ENCODE measurements at regions not wholly inside any gene's neighbourhood (a gene's known extent, or its start where the extent isn't known, plus 50 kb on each side); places are given as distances from the start of the nearest gene placed in this dataset.

DNA sequence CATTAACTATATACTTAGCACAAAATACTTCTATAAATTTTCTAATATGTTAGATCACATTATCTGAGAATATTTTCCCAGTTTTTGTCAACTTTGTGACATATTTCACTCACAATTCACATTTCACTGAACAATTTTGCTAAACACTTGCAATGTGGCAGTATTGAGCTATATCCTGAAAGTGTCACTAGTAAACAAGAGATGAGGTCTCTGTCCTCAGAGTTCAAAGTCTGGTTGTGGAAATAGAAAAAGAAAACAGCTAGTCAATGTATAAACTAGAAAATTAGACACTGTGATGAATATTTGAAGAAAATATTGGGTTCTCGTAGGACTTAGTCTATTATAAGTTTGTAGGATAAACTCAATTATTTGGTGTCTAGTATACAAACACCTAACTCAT lies 87.4 kb upstream of the CHORDC1 start:
- ATAC-seq (ENCODE audit: low read depth) (no peak), DNase-seq (no peak)
- no peaks in the 10 kb centered on the region for H3K27me3 Mint-ChIP-seq
- H2AFZ ChIP-seq (ENCODE audit: insufficient read depth, low read depth, low read length, poor library complexity, severe bottlenecking): no peak overlapping the region
- H3K9ac ChIP-seq (ENCODE audit: low read length): no peak overlapping the region
- H3K27me3 ChIP-seq (replicated peaks in 1 of 4; ENCODE audit: control extremely low read depth in 1 of 4, control insufficient read depth in 3 of 4, insufficient read depth in 4 of 4, low read length in 3 of 4): no peaks in the 10 kb centered on the region
- no peaks in the 10 kb centered on the region for H3K4me1 Mint-ChIP-seq
- H4K20me1 ChIP-seq (ENCODE audit: control insufficient read depth, insufficient read depth, low read length, poor library complexity, severe bottlenecking): no peaks in the 10 kb centered on the region
- H3K4me1 ChIP-seq (ENCODE audit: control insufficient read depth in 2 of 2, insufficient read depth in 2 of 2, low read length in 2 of 2): no peaks in the 10 kb centered on the region
- H3K4me3 ChIP-seq (ENCODE audit: control extremely low read depth in 1 of 5, extremely low read depth in 1 of 5, insufficient read depth in 1 of 5, low read depth in 2 of 5, low read length in 4 of 5): no peak overlapping the region
- ChIA-PET CTCF (interaction anchor here (1.4 kb wide), 1 partner anchor 105 kb away, joined by 4 read pairs; no protein-coding TSS in a partner anchor), POLR2A (no interaction called here)
- WGBS (ENCODE audit: insufficient coverage): no CpG with 5 or more reads among the region's 1 CpG
- H3K27ac ChIP-seq (ENCODE audit: low read length in 2 of 2): no peak overlapping the region
- H3K4me2 ChIP-seq (replicated peaks; ENCODE audit: low read depth, low read length, poor library complexity, severe bottlenecking): no peak overlapping the region
- no peak overlapping the region for H3K4me3 Mint-ChIP-seq
- intact Hi-C loops (cut with micrococcal nuclease): no loop called here
- H3K27ac Mint-ChIP-seq: no peak overlapping the region
- no peaks in the 10 kb centered on the region for H3K36me3 ChIP-seq (replicated peaks in 1 of 2; ENCODE audit: control extremely low read depth in 1 of 2, control insufficient read depth in 1 of 2, extremely low read depth in 1 of 2, insufficient read depth in 2 of 2, low read length in 1 of 2)
- no peaks in the 10 kb centered on the region for H3K79me2 ChIP-seq (ENCODE audit: control insufficient read depth, insufficient read depth, low read length)
- no peak for TF ChIP-seq CTCF (IDR thresholded peaks at IDR 0.05)
- no peak for TF ChIP-seq EZH2 (IDR thresholded peaks at IDR 0.05; ENCODE audit: borderline replicate concordance, insufficient read depth, low read depth, low read length, poor library complexity, severe bottlenecking)
- H3K9me3 Mint-ChIP-seq (ENCODE audit: insufficient read depth): no peaks in the 10 kb centered on the region
- H3K9me3 ChIP-seq (ENCODE audit: control extremely low read depth in 1 of 3, control insufficient read depth in 2 of 3, insufficient read depth in 1 of 3, low read length in 2 of 3): no peaks in the 10 kb centered on the region

DNA sequence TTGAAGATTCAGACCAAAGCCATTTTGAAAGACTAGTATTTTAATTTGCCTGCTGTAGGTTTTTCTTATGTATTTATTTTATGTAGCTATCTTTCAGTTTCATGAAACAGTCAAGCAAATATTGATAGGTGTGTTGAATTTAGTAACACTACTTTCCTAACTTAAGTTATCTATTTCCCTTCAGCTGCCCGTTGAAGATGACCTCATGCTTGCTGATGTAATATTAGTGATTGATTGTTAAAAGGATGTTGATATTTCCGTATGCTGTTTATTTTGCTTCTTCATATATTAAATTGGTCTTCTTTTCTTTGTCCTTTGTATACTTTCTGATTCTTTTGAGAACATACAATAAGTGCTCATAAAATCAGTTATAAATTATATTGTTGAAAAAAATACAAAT lies 86.8 kb upstream of the CHORDC1 start:
- ATAC-seq (ENCODE audit: low read depth): no peak
- no peak overlapping the region for H3K27ac Mint-ChIP-seq
- Histone ChIP-seq H3K9ac (ENCODE audit: low read length) (no peak overlapping the region), H3K9me3 (ENCODE audit: control extremely low read depth in 1 of 3, control insufficient read depth in 2 of 3, insufficient read depth in 1 of 3, low read length in 2 of 3) (no peaks in the 10 kb centered on the region), H3K27me3 (replicated peaks in 1 of 4; ENCODE audit: control extremely low read depth in 1 of 4, control insufficient read depth in 3 of 4, insufficient read depth in 4 of 4, low read length in 3 of 4) (no peaks in the 10 kb centered on the region), H2AFZ (ENCODE audit: insufficient read depth, low read depth, low read length, poor library complexity, severe bottlenecking) (no peak overlapping the region), H4K20me1 (ENCODE audit: control insufficient read depth, insufficient read depth, low read length, poor library complexity, severe bottlenecking) (no peaks in the 10 kb centered on the region), H3K79me2 (ENCODE audit: control insufficient read depth, insufficient read depth, low read length) (no peaks in the 10 kb centered on the region), H3K27ac (ENCODE audit: low read length in 2 of 2) (no peak overlapping the region), H3K4me3 (ENCODE audit: control extremely low read depth in 1 of 5, extremely low read depth in 1 of 5, insufficient read depth in 1 of 5, low read depth in 2 of 5, low read length in 4 of 5) (no peak overlapping the region), H3K4me1 (ENCODE audit: control insufficient read depth in 2 of 2, insufficient read depth in 2 of 2, low read length in 2 of 2) (no peaks in the 10 kb centered on the region), H3K4me2 (replicated peaks; ENCODE audit: low read depth, low read length, poor library complexity, severe bottlenecking) (no peak overlapping the region), H3K36me3 (replicated peaks in 1 of 2; ENCODE audit: control extremely low read depth in 1 of 2, control insufficient read depth in 1 of 2, extremely low read depth in 1 of 2, insufficient read depth in 2 of 2, low read length in 1 of 2) (no peaks in the 10 kb centered on the region)
- no peaks in the 10 kb centered on the region for H3K4me1 Mint-ChIP-seq
- ChIA-PET CTCF (interaction anchor here (1.4 kb wide), 1 partner anchor 105 kb away, joined by 4 read pairs; no protein-coding TSS in a partner anchor), POLR2A (no interaction called here)
- DNase-seq: no peak
- H3K9me3 Mint-ChIP-seq (ENCODE audit: insufficient read depth): no peaks in the 10 kb centered on the region
- TF ChIP-seq EZH2 (IDR thresholded peaks at IDR 0.05; ENCODE audit: borderline replicate concordance, insufficient read depth, low read depth, low read length, poor library complexity, severe bottlenecking) (no peak), CTCF (IDR thresholded peaks at IDR 0.05) (no peak)
- H3K27me3 Mint-ChIP-seq: no peaks in the 10 kb centered on the region
- no CpG with 5 or more reads among the region's 2 CpGs for WGBS (ENCODE audit: insufficient coverage)
- no peak overlapping the region for H3K4me3 Mint-ChIP-seq
- intact Hi-C loops (cut with micrococcal nuclease): no loop called here
